ENCODE measurements at regions not wholly inside any gene's neighbourhood (a gene's known extent, or its start where the extent isn't known, plus 50 kb on each side); places are given as distances from the start of the nearest gene placed in this dataset.

DNA sequence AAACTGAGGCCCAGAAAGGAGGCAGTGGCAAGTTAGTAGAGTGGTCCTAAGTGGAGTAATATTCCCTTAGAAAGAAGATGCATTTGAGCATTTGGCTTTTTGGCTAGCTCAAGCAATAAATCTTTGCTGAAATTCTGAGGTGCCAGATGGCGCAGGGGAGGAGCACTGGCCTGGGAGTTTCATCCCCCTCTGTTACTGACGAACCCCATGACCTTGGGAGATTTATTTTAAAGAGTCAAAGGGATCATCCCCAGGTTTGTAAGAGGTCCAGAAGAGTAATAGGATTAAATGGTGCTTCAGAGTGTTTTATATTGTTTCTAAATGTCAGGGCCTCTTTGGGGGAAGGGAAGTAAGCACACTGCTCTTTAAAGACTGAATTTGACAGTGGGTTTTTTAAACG lies 85.1 kb upstream of the PIAS1 start:
- ChIA-PET POLR2A (no interaction called here), CTCF (interaction anchor here (1.0 kb wide), 1 partner anchor 106 kb away, joined by 4 read pairs; no protein-coding TSS in a partner anchor)
- H3K36me3 ChIP-seq (ENCODE audit: control insufficient read depth, insufficient read depth, low read length): no peaks in the 10 kb centered on the region
- no peak for DNase-seq (ENCODE audit: low read depth)
- peaks cover 2% of the 10 kb centered on the region; the same call in 1 of the 2 replicates for H3K27me3 ChIP-seq (ENCODE audit: control insufficient read depth, insufficient read depth, low read length)
- H3K4me3 ChIP-seq (ENCODE audit: low read depth, low read length): no peak overlapping the region
- TF ChIP-seq CTCF (IDR thresholded peaks at IDR 0.05; ENCODE audit: insufficient read depth, low read depth, low read length): no peak

DNA sequence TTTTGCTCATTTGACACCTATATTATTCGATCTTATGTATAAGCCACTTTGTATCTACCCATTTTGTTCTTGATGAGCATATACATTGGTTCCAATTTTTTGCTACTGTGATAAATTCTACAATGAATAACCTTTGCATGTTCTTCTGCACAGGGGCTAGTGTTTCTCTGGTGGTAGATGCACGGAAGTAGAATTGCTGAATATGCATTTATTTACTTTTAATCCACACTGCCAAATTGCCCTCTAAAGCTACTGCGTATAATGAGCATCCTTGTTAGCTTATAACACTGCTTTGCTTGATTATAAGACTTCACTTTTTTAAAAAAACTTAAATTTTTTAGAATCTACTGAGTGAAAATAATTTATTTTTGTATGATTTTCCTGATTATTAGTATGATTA lies 84.2 kb upstream of the PIAS1 start:
- ChIA-PET CTCF (interaction anchor here (0.9 kb wide), 1 partner anchor 29 kb away, joined by 3 read pairs; no protein-coding TSS in a partner anchor), POLR2A (no interaction called here)
- DNase-seq (ENCODE audit: low read depth): no peak
- Histone ChIP-seq H3K27me3 (ENCODE audit: control insufficient read depth, insufficient read depth, low read length) (peaks cover 2% of the 10 kb centered on the region; the same call in 1 of the 2 replicates), H3K36me3 (ENCODE audit: control insufficient read depth, insufficient read depth, low read length) (no peaks in the 10 kb centered on the region), H3K4me3 (ENCODE audit: low read depth, low read length) (no peak overlapping the region)
- no peak for TF ChIP-seq CTCF (IDR thresholded peaks at IDR 0.05; ENCODE audit: insufficient read depth, low read depth, low read length)

DNA sequence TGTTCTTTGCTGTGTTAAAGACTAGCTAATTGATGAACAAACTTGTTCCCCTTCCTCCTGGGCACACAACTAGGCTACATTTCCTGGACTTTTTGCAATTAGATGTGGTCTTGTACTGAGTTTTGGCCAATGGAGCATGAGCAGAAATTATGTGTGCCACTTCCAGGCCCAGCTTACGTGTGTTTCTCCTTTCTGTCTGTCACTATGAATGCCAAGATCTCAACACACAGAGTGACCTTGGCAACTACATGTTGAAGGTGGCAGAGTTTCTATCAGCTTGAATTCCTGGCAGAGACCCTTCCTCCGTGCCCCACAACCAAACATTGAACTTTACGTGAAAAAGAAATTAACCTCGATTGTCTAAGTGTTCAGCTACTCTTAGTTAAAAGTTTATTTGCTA lies 81.7 kb upstream of the PIAS1 start:
- POLR2A ChIA-PET: no interaction called here
- no peak for TF ChIP-seq CTCF (IDR thresholded peaks at IDR 0.05; ENCODE audit: insufficient read depth, low read depth, low read length)
- DNase-seq (ENCODE audit: low read depth): no peak
- Histone ChIP-seq H3K27me3 (ENCODE audit: control insufficient read depth, insufficient read depth, low read length) (peaks cover 2% of the 10 kb centered on the region; the same call in 1 of the 2 replicates), H3K4me3 (ENCODE audit: low read depth, low read length) (no peak overlapping the region), H3K36me3 (ENCODE audit: control insufficient read depth, insufficient read depth, low read length) (no peaks in the 10 kb centered on the region)
- CTCF ChIA-PET: no interaction called here

GRCh38 chr15:67973846-67974245 lies 80.3 kb upstream of the PIAS1 start:
- no peak for DNase-seq (ENCODE audit: low read depth)
- H3K36me3 ChIP-seq (ENCODE audit: control insufficient read depth, insufficient read depth, low read length): no peaks in the 10 kb centered on the region
- no peak for TF ChIP-seq CTCF (IDR thresholded peaks at IDR 0.05; ENCODE audit: insufficient read depth, low read depth, low read length)
- peaks cover 2% of the 10 kb centered on the region; the same call in 1 of the 2 replicates for H3K27me3 ChIP-seq (ENCODE audit: control insufficient read depth, insufficient read depth, low read length)
- ChIA-PET POLR2A (no interaction called here), CTCF (no interaction called here)
- no peak overlapping the region for H3K4me3 ChIP-seq (ENCODE audit: low read depth, low read length)

DNA sequence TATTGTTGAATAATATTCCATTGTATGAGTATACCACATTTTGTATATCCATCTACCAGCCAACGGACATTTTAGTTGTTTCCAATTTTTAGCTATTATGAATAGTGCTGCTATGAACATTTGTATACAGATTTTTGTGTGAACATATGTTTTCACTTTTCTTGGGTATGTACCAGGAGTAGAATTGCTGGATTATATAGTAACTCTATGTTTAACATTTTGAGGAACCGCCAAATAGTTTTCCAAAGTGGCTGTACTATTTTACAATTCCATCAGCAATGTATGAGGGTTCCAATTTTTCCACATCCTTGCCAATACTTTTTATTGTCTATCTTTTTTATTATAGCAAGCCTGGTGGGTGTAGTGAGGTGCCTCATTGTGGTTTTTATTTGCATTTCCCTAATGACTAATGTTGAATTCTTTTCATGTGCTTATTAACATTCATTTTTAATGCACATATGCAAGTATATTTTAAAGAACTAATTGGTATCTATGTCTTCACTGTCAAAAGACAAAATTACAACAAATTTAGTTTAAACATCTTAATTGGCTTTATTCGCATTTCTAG lies 77.5 kb upstream of the PIAS1 start:
- Histone ChIP-seq H3K36me3 (ENCODE audit: control insufficient read depth, insufficient read depth, low read length) (no peaks in the 10 kb centered on the region), H3K4me3 (ENCODE audit: low read depth, low read length) (no peak overlapping the region), H3K27me3 (ENCODE audit: control insufficient read depth, insufficient read depth, low read length) (no peaks in the 10 kb centered on the region; the same call in 1 of the 2 replicates)
- ChIA-PET CTCF (interaction anchor here (1.4 kb wide), 1 partner anchor 12 kb away, joined by 4 read pairs; no protein-coding TSS in a partner anchor), POLR2A (no interaction called here)
- no peak for DNase-seq (ENCODE audit: low read depth)
- TF ChIP-seq CTCF (IDR thresholded peaks at IDR 0.05; ENCODE audit: insufficient read depth, low read depth, low read length): no peak
